ENCODE measurements at regions not wholly inside any gene's neighbourhood (a gene's known extent, or its start where the extent isn't known, plus 50 kb on each side); places are given as distances from the start of the nearest gene placed in this dataset.

DNA sequence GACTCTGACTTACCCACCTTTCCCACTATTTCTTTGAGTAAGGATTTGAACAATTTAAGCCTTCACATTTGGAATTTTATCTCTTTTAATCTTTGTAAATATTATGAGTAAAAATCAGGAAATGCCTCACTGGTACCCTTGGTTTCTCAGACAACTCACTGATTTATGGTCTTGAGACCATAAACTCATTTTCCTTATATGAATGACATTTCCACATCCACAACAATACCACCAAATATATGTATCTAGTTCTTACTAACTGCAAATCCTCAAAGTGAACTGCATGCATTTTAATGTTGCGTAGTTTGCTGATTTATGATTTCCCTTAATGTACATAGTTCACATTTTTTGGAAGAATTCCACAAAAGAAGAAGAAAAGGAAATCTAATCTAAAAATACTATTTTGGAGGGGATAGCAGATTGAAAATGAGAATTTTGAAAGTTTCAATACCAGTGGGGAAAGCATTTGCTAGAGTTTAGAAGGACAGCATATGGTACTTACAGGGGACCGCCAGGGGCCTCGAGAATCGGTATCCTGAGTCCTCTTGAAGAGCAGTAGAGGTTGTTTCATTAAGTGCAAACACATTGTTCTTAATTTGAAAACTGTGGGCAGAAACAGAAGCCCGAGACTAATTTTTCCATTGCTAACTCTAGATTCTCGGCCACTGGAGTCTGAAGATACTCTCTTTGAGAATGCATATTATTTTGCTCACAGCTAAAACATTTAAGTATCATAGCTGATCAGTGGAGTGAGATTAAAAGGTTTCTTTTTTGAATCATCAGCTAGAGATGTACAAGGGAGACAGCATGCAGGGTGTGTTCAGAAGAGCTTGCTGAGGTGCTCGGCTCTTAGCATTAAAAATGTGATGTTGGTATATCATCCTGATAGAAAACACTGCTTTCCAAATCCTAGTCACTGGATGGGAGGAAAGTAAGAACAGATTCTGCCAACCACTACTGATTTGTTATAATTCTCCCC is 964.0 kb downstream of the GATA3 start:
- TF ChIP-seq, protein P1, sequence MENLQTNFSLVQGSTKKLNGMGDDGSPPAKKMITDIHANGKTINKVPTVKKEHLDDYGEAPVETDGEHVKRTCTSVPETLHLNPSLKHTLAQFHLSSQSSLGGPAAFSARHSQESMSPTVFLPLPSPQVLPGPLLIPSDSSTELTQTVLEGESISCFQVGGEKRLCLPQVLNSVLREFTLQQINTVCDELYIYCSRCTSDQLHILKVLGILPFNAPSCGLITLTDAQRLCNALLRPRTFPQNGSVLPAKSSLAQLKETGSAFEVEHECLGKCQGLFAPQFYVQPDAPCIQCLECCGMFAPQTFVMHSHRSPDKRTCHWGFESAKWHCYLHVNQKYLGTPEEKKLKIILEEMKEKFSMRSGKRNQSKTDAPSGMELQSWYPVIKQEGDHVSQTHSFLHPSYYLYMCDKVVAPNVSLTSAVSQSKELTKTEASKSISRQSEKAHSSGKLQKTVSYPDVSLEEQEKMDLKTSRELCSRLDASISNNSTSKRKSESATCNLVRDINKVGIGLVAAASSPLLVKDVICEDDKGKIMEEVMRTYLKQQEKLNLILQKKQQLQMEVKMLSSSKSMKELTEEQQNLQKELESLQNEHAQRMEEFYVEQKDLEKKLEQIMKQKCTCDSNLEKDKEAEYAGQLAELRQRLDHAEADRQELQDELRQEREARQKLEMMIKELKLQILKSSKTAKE (IDR thresholded peaks at IDR 0.05; ENCODE audit: low read depth, poor library complexity, severe bottlenecking), result no peak
- TF ChIP-seq EZH2 (IDR thresholded peaks at IDR 0.05; ENCODE audit: borderline replicate concordance, control insufficient read depth, low read depth, low read length) (no peak), CREM (IDR thresholded peaks at IDR 0.05; ENCODE audit: low read depth) (no peak), POLR2AphosphoS2 (IDR thresholded peaks at IDR 0.05; ENCODE audit: low read depth, low read length) (no peak), NBN (IDR thresholded peaks at IDR 0.05) (no peak), SMC3 (IDR thresholded peaks at IDR 0.05; ENCODE audit: borderline replicate concordance, low read length) (no peak), POLR2A (IDR thresholded peaks at IDR 0.05; ENCODE audit: low read depth, low read length) (no peak), TCF7 (IDR thresholded peaks at IDR 0.05; ENCODE audit: borderline replicate concordance) (no peak)
- TF ChIP-seq, protein P2, sequence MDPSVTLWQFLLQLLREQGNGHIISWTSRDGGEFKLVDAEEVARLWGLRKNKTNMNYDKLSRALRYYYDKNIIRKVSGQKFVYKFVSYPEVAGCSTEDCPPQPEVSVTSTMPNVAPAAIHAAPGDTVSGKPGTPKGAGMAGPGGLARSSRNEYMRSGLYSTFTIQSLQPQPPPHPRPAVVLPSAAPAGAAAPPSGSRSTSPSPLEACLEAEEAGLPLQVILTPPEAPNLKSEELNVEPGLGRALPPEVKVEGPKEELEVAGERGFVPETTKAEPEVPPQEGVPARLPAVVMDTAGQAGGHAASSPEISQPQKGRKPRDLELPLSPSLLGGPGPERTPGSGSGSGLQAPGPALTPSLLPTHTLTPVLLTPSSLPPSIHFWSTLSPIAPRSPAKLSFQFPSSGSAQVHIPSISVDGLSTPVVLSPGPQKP (IDR thresholded peaks at IDR 0.05; ENCODE audit: low read depth, low read length), result no peak
- TF ChIP-seq, protein P3, sequence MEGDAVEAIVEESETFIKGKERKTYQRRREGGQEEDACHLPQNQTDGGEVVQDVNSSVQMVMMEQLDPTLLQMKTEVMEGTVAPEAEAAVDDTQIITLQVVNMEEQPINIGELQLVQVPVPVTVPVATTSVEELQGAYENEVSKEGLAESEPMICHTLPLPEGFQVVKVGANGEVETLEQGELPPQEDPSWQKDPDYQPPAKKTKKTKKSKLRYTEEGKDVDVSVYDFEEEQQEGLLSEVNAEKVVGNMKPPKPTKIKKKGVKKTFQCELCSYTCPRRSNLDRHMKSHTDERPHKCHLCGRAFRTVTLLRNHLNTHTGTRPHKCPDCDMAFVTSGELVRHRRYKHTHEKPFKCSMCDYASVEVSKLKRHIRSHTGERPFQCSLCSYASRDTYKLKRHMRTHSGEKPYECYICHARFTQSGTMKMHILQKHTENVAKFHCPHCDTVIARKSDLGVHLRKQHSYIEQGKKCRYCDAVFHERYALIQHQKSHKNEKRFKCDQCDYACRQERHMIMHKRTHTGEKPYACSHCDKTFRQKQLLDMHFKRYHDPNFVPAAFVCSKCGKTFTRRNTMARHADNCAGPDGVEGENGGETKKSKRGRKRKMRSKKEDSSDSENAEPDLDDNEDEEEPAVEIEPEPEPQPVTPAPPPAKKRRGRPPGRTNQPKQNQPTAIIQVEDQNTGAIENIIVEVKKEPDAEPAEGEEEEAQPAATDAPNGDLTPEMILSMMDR (IDR thresholded peaks at IDR 0.05 in 2 of 3, conservative IDR thresholded peaks at IDR 0.05 in 1 of 3; ENCODE audit: control insufficient read depth in 2 of 3, extremely low read depth in 1 of 3, insufficient read depth in 1 of 3, low read depth in 3 of 3, low read length in 3 of 3), result no peak
- TF ChIP-seq, protein P4, sequence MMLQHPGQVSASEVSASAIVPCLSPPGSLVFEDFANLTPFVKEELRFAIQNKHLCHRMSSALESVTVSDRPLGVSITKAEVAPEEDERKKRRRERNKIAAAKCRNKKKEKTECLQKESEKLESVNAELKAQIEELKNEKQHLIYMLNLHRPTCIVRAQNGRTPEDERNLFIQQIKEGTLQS (IDR thresholded peaks at IDR 0.05; ENCODE audit: borderline replicate concordance, extremely low read depth, low read depth, low read length), result no peak
- TF ChIP-seq, protein P5, sequence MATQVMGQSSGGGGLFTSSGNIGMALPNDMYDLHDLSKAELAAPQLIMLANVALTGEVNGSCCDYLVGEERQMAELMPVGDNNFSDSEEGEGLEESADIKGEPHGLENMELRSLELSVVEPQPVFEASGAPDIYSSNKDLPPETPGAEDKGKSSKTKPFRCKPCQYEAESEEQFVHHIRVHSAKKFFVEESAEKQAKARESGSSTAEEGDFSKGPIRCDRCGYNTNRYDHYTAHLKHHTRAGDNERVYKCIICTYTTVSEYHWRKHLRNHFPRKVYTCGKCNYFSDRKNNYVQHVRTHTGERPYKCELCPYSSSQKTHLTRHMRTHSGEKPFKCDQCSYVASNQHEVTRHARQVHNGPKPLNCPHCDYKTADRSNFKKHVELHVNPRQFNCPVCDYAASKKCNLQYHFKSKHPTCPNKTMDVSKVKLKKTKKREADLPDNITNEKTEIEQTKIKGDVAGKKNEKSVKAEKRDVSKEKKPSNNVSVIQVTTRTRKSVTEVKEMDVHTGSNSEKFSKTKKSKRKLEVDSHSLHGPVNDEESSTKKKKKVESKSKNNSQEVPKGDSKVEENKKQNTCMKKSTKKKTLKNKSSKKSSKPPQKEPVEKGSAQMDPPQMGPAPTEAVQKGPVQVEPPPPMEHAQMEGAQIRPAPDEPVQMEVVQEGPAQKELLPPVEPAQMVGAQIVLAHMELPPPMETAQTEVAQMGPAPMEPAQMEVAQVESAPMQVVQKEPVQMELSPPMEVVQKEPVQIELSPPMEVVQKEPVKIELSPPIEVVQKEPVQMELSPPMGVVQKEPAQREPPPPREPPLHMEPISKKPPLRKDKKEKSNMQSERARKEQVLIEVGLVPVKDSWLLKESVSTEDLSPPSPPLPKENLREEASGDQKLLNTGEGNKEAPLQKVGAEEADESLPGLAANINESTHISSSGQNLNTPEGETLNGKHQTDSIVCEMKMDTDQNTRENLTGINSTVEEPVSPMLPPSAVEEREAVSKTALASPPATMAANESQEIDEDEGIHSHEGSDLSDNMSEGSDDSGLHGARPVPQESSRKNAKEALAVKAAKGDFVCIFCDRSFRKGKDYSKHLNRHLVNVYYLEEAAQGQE (IDR thresholded peaks at IDR 0.05; ENCODE audit: low read depth, low read length), result no peak
- TF ChIP-seq, protein P6, sequence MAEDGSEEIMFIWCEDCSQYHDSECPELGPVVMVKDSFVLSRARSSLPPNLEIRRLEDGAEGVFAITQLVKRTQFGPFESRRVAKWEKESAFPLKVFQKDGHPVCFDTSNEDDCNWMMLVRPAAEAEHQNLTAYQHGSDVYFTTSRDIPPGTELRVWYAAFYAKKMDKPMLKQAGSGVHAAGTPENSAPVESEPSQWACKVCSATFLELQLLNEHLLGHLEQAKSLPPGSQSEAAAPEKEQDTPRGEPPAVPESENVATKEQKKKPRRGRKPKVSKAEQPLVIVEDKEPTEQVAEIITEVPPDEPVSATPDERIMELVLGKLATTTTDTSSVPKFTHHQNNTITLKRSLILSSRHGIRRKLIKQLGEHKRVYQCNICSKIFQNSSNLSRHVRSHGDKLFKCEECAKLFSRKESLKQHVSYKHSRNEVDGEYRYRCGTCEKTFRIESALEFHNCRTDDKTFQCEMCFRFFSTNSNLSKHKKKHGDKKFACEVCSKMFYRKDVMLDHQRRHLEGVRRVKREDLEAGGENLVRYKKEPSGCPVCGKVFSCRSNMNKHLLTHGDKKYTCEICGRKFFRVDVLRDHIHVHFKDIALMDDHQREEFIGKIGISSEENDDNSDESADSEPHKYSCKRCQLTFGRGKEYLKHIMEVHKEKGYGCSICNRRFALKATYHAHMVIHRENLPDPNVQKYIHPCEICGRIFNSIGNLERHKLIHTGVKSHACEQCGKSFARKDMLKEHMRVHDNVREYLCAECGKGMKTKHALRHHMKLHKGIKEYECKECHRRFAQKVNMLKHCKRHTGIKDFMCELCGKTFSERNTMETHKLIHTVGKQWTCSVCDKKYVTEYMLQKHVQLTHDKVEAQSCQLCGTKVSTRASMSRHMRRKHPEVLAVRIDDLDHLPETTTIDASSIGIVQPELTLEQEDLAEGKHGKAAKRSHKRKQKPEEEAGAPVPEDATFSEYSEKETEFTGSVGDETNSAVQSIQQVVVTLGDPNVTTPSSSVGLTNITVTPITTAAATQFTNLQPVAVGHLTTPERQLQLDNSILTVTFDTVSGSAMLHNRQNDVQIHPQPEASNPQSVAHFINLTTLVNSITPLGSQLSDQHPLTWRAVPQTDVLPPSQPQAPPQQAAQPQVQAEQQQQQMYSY (CRISPR knock-in tag; IDR thresholded peaks at IDR 0.05), result no peak
